ENCODE measurements at regions not wholly inside any gene's neighbourhood (a gene's known extent, or its start where the extent isn't known, plus 50 kb on each side); places are given as distances from the start of the nearest gene placed in this dataset.

DNA sequence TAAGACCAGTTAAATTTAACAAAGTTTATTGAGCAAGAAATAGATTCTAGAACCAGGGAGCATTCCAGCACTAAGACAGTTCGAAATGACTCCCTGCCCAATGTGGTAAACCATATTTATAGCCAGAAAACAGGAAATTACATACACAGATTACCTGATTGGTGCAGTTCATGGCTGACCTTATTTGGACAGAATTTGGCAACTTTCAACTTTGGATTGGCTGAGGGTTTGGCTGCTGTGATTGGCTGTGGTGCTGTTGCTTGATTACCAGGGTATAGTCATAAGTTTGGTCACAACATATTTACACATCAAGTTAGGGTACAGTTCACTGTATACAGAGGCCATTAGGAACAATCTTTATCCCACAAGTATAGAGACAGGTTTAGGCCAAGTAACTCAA lies 984.8 kb upstream of the MIR17HG start (continued):
- TF ChIP-seq RBM17 (IDR thresholded peaks at IDR 0.05; ENCODE audit: borderline replicate concordance, low read depth, low read length) (no peak), RBM15 (IDR thresholded peaks at IDR 0.05; ENCODE audit: insufficient read depth, low read length) (no peak), ZFP1 (CRISPR knock-in tag; IDR thresholded peaks at IDR 0.05) (no peak), ZNF41 (CRISPR knock-in tag; conservative IDR thresholded peaks at IDR 0.05) (no peak), TGIF2 (CRISPR knock-in tag; IDR thresholded peaks at IDR 0.05) (0 out of 2 replicates have a peak, but pooled peaks have one; percentile 27)
- TF ChIP-seq, protein P1, sequence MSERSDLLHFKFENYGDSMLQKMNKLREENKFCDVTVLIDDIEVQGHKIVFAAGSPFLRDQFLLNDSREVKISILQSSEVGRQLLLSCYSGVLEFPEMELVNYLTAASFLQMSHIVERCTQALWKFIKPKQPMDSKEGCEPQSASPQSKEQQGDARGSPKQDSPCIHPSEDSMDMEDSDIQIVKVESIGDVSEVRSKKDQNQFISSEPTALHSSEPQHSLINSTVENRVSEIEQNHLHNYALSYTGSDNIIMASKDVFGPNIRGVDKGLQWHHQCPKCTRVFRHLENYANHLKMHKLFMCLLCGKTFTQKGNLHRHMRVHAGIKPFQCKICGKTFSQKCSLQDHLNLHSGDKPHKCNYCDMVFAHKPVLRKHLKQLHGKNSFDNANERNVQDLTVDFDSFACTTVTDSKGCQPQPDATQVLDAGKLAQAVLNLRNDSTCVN (CRISPR knock-in tag; IDR thresholded peaks at IDR 0.05), result no peak
- TF ChIP-seq, protein P2, sequence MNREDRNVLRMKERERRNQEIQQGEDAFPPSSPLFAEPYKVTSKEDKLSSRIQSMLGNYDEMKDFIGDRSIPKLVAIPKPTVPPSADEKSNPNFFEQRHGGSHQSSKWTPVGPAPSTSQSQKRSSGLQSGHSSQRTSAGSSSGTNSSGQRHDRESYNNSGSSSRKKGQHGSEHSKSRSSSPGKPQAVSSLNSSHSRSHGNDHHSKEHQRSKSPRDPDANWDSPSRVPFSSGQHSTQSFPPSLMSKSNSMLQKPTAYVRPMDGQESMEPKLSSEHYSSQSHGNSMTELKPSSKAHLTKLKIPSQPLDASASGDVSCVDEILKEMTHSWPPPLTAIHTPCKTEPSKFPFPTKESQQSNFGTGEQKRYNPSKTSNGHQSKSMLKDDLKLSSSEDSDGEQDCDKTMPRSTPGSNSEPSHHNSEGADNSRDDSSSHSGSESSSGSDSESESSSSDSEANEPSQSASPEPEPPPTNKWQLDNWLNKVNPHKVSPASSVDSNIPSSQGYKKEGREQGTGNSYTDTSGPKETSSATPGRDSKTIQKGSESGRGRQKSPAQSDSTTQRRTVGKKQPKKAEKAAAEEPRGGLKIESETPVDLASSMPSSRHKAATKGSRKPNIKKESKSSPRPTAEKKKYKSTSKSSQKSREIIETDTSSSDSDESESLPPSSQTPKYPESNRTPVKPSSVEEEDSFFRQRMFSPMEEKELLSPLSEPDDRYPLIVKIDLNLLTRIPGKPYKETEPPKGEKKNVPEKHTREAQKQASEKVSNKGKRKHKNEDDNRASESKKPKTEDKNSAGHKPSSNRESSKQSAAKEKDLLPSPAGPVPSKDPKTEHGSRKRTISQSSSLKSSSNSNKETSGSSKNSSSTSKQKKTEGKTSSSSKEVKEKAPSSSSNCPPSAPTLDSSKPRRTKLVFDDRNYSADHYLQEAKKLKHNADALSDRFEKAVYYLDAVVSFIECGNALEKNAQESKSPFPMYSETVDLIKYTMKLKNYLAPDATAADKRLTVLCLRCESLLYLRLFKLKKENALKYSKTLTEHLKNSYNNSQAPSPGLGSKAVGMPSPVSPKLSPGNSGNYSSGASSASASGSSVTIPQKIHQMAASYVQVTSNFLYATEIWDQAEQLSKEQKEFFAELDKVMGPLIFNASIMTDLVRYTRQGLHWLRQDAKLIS (CRISPR knock-in tag; IDR thresholded peaks at IDR 0.05), result no peak

All from K562 (cell line).